IPS-15b (cell line): ENCODE measurements at regions not wholly inside any gene's neighbourhood (a gene's known extent, or its start where the extent isn't known, plus 50 kb on each side); places are given as distances from the start of the nearest gene placed in this dataset.
"Not testable (repeated sequence)": the region's sequence is repeated elsewhere in the genome, so short reads cannot be mapped to it uniquely, and the experiment has no call there.

ENCODE experiments used
- H3K27me3 ChIP-seq: one replicate; pipeline ENCODE4 v1.6.1; 2013; ENCODE audit warnings: low read length; ENCODE audit not compliant: control insufficient read depth, insufficient read depth
- H3K36me3 ChIP-seq: one replicate; pipeline ENCODE4 v1.6.1; 2013; ENCODE audit warnings: low read length; ENCODE audit not compliant: control insufficient read depth, insufficient read depth
- H3K4me1 ChIP-seq: one replicate; pipeline ENCODE4 v1.6.1; 2013; ENCODE audit warnings: mild to moderate bottlenecking, low read length; ENCODE audit not compliant: control insufficient read depth, insufficient read depth
- H3K4me3 ChIP-seq: one replicate; pipeline ENCODE4 v1.5.1; 2013; ENCODE audit warnings: low read depth, low read length
- H3K9ac ChIP-seq: one replicate; pipeline ENCODE4 v1.6.1; 2013; ENCODE audit warnings: low read depth, mild to moderate bottlenecking, low read length
- H3K9me3 ChIP-seq: one replicate; pipeline ENCODE4 v1.6.1; 2013; ENCODE audit warnings: mild to moderate bottlenecking, low read length; ENCODE audit not compliant: control insufficient read depth, insufficient read depth

DNA sequence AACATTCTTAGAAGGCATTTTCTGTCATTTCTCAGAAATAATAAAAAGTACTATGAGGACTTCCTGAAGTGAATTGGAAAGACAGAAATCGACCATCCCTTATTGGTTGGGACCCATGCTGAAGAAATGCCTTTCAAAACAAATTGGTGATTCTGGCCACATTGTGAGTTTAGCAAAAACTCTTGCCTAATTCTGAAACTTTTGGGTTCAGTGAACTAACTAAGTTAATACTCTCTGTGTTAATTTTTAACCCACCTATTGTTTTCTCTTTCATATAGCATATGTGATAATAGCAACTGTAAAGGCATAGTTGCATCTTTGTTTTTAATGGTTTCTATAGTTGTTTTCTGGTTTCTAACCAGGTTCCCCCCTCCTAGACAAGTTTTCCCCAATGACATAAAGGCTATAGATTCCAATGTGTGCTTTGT lies 129.3 kb upstream of the FAT1 start:
- H3K9ac ChIP-seq = no peak overlapping the region

DNA sequence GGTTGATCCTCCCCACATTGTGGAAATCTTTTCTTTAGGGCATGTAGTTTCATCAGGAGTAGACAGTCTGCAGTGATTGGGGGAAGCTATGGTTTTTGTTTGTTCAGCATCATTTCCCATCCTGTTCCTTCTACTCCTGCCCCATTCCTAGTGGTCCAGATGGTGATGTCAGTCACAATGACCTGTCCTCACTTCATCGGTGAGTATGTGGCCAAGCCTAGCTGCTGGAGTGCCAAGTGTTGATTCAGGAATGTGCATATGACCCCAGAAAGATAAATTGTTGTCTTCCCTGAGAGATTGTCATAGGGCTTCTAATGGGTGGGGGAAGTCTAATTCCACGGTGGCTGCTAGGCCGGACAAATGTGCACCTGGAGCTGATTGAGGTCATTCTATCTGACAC lies 130.6 kb upstream of the FAT1 start:
- H3K27me3 ChIP-seq = no peaks in the 10 kb centered on the region
- H3K9me3 ChIP-seq = no peaks in the 10 kb centered on the region
- no peak overlapping the region for H3K9ac ChIP-seq

More for the DNA sequence above, 129.3 kb upstream of the FAT1 start:
- no peaks in the 10 kb centered on the region for H3K9me3 ChIP-seq
- no peak overlapping the region for H3K4me3 ChIP-seq
- H3K27me3 ChIP-seq = no peaks in the 10 kb centered on the region
- no peaks in the 10 kb centered on the region for H3K36me3 ChIP-seq
- no peaks in the 10 kb centered on the region for H3K4me1 ChIP-seq

DNA sequence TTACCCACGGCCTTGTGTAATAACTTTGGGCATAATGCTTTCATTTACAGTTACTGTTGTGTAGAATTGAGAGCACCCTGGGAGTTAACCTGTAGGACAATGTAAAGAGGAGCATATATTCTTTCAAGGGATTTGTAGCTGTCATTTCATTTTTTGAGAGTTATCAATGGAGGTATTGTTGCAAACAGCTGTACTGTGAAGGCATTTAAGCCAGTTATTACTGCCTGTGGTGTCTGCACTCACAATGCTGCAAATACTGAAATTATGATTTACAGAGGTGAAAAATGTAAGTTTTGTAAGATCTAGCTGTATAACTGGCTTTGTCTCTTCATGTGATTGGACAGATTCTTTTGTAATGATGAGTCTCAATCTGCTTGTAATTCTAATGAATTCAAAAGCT lies 131.5 kb upstream of the FAT1 start:
- H3K27me3 ChIP-seq = no peaks in the 10 kb centered on the region
- H3K9me3 ChIP-seq = no peaks in the 10 kb centered on the region
- H3K9ac ChIP-seq = no peak overlapping the region
- no peaks in the 10 kb centered on the region for H3K36me3 ChIP-seq
- no peak overlapping the region for H3K4me3 ChIP-seq
- H3K4me1 ChIP-seq = no peaks in the 10 kb centered on the region

More for the DNA sequence above, 130.6 kb upstream of the FAT1 start:
- H3K36me3 ChIP-seq = no peaks in the 10 kb centered on the region
- no peak overlapping the region for H3K4me3 ChIP-seq
- H3K4me1 ChIP-seq = no peaks in the 10 kb centered on the region

DNA sequence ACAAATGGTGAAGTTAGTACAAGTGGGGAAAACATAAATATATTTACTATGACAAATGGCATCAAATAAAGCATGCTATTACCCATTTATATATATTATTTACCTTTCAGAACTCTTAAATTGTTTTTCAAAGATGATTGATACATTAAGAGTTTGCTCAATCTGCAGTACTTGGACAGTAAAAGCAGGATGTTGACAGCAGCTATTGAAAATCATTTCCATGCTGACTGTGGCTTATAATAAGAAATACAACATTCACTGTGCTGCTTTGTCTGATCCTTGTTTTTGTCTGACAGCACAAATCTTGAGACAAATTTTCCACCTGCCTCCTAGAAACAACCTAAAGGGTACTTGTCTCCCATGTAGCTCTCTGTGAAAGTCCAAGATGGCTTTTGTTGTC lies 134.1 kb upstream of the FAT1 start:
- Histone ChIP-seq H3K4me3 (no peak overlapping the region), H3K9me3 (no peaks in the 10 kb centered on the region), H3K36me3 (no peaks in the 10 kb centered on the region), H3K27me3 (no peaks in the 10 kb centered on the region), H3K9ac (no peak overlapping the region), H3K4me1 (no peaks in the 10 kb centered on the region)

DNA sequence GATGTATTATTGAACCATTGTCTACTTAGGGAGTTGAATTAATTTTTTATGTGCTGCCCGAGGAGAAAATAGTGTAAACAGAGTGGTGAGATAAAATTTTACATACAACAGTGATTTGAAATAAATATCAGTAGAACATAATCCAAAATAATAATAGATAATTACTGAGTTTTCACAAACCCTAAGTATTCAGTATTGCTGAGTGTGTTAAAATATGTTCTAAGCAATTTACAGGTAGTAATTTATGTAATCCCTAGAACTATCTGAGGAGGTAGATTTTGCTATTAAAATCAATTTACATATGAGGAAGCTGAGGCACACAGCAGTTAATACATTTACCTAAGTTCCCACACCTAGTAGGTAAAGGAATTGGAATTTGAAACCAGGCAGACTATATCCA lies 134.7 kb upstream of the FAT1 start:
- Histone ChIP-seq H3K9me3 (no peaks in the 10 kb centered on the region), H3K27me3 (no peaks in the 10 kb centered on the region), H3K36me3 (no peaks in the 10 kb centered on the region), H3K9ac (no peak overlapping the region), H3K4me3 (no peak overlapping the region), H3K4me1 (no peaks in the 10 kb centered on the region)

DNA sequence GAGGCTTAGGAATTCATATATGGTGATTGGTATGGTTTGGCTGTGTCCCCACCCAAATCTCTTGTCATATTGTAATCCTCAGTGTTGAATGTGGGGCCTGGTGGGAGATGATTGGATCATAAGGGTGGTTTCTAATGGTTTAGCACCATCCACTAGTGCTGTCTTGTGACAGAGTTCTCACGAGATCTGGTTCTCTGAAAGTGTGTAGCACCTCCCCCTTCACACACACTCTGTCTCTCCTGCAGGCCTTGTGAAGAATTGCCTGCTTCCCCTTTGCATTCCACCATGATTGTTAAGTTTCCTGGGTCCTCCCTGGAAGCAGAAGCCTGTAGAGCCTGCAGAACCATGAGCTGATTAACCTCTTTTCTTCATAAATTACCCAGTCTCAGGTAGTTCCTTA lies 135.8 kb upstream of the FAT1 start:
- H3K9ac ChIP-seq = no peak overlapping the region

DNA sequence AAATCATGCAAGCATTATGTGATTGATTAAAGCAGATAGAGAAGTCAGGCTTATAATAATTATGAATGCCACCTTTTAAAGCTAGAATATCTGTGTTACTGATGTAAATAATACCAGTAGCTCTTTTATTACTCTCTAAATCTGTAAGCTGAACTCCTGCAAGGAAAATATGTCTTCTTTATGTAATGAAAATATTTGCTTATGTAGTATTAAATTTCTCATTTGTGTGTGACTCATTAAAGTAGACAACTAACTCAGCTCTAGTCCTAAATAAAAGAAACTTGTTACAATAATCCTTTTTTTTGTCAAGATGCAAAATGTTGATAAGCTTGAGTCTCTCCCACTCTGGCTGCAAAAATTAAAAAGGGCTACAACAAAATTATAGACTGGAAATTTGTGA lies 137.7 kb upstream of the FAT1 start:
- Histone ChIP-seq H3K27me3 (no peaks in the 10 kb centered on the region), H3K9ac (no peak overlapping the region), H3K36me3 (no peaks in the 10 kb centered on the region), H3K9me3 (no peaks in the 10 kb centered on the region), H3K4me1 (no peaks in the 10 kb centered on the region), H3K4me3 (no peak overlapping the region)

More for the DNA sequence above, 135.8 kb upstream of the FAT1 start:
- H3K4me3 ChIP-seq = no peak overlapping the region
- H3K4me1 ChIP-seq = no peaks in the 10 kb centered on the region
- H3K9me3 ChIP-seq = no peaks in the 10 kb centered on the region
- H3K27me3 ChIP-seq = no peaks in the 10 kb centered on the region
- H3K36me3 ChIP-seq = no peaks in the 10 kb centered on the region

DNA sequence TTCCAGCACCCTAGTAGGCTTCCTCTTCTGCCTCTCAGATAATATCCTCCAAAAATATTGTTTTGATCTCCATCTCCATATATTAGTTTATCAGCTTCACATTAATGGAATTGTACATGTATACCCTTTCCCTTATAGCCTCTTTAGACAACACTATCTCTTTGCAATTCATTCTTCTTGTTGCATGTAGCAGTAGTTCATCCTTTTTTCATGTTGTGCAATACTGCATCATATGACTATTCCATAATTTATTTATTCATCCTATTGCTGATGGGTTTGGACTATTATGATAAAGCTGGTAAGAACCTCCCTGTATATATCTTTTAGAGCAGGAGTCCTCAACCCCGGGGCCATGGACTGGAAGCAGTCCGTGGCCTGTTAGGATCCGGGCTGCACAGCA lies 148.2 kb upstream of the FAT1 start:
- Histone ChIP-seq H3K4me3 (no peak overlapping the region), H3K9ac (no peak overlapping the region), H3K9me3 (no peaks in the 10 kb centered on the region), H3K36me3 (no peaks in the 10 kb centered on the region), H3K4me1 (no peaks in the 10 kb centered on the region), H3K27me3 (no peaks in the 10 kb centered on the region)

DNA sequence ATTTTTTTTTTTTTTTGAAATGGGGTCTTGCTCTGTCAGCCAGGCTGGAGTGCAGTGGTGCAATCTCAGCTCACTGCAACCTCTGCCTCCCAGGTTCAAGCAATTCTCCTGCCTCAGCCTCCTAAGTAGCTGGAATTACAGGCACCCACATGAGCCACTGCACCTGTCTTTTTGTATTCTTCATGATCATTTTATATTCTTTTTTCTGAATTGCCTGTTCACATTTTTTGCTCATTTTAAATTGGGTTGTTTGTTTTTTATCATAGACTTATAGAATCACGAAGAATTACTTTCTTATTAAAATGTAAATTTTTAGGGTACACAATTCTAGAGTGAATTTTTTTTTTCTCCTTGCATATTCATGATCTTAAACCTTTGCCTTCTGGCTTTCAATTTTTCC lies 149.4 kb upstream of the FAT1 start:
- not testable (repeated sequence) for H3K4me1 ChIP-seq, H3K9ac ChIP-seq, H3K9me3 ChIP-seq, H3K4me3 ChIP-seq, H3K27me3 ChIP-seq, H3K36me3 ChIP-seq

DNA sequence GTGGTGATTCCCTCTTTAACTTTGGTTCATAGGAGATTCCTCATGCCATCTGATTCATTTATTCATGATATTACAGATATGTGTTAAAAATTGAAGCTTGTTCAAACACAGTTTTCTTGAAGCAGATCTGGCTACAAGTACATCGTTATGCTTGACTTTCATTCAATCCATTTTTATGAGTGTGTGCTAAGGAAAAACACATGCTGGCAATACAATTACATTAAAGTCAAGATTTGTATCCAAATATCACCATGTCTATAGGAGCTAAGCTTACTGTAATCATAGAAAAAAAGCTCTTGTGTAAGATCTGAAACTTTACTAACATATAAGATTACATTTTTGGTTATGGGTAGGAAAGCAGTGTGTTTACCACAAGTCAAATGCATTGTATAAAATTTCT lies 151.8 kb upstream of the FAT1 start:
- Histone ChIP-seq H3K27me3 (no peaks in the 10 kb centered on the region), H3K9me3 (no peaks in the 10 kb centered on the region), H3K4me1 (no peaks in the 10 kb centered on the region), H3K4me3 (no peak overlapping the region), H3K9ac (no peak overlapping the region), H3K36me3 (no peaks in the 10 kb centered on the region)

DNA sequence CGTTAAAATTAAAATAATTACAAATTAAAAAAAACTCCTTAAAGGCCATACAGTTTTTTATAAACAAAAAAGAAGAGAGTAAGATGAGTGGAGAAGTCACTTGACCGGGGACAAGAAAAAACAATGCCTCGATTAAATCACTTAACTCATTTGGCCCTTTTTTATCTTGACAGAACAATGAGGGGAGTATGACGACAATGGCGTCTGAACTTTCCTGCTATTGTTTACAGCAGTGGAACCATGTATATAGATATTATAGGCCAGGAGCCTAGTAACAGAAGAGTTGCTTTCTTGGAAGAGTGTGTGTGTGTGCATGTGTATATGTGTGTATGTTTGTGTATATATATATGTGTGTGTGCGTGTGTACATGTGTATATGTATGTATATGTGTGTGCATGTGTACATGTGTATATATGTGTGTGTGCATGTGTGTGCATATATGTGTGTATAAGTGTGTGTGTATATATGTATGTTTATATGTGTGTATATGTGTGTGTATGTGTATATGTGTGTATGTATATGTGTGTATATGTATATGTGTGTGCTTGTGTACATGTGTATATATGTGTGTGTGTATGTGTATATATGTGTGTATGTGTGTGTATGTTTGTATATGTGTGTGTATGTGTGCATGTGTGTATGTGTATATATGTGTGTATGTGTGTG lies 153.4 kb upstream of the FAT1 start:
- Histone ChIP-seq H3K36me3 (no peaks in the 10 kb centered on the region), H3K4me3 (no peak overlapping the region), H3K4me1 (no peaks in the 10 kb centered on the region), H3K9me3 (no peaks in the 10 kb centered on the region), H3K9ac (no peak overlapping the region), H3K27me3 (no peaks in the 10 kb centered on the region)

DNA sequence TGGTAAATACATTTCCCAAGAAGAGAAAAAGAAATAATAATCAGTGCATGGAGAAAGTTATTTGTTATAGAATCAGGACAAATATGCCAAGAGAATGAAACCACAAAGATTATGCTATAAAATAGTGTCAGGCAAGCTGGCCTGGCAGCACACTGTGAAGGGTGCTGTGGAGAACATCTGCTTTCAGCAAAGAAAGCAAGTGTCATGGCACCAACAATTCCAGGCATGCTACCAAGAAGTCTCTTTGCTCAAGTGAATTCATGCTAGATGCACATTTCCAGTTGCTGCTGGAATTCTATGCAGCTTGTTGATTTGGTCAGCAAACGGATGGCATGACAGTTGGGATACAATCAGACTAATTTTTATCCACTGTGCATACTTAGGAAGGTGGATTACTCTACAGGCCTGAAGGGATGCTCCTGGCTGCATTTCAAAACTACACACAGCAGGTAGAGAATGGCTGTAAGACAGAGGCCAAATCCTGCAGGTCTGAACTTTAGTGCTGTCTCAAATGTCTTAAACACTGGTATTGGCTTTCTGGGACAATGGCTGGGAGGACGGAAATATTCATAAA lies 154.6 kb upstream of the FAT1 start:
- no peaks in the 10 kb centered on the region for H3K36me3 ChIP-seq
- no peak overlapping the region for H3K4me3 ChIP-seq
- no peaks in the 10 kb centered on the region for H3K27me3 ChIP-seq
- no peaks in the 10 kb centered on the region for H3K4me1 ChIP-seq
- H3K9ac ChIP-seq = no peak overlapping the region
- H3K9me3 ChIP-seq = no peaks in the 10 kb centered on the region
